PC-9 (cell line): ENCODE measurements at regions not wholly inside any gene's neighbourhood (a gene's known extent, or its start where the extent isn't known, plus 50 kb on each side); places are given as distances from the start of the nearest gene placed in this dataset.

Source experiments
- BruUV-seq: library from RNA; stranded (reverse); fragments of 400-500 nt; replicated peaks from 2 replicates; lab custom pipeline; 2021; lab: Mats Ljungman, UMichigan
- CTCF ChIA-PET: fragments of 300-600 bp; sonication (Branson Sonifier 250); formaldehyde crosslinking; loops from one replicate; lab custom pipeline; 2022; ENCODE audit warnings: antibody characterized with exemption; lab: Charles Lee
- POLR2A ChIA-PET: fragments of 300-600 bp; sonication (Branson Sonifier 250); formaldehyde crosslinking; loops from one replicate; lab custom pipeline; 2022; ENCODE audit warnings: antibody characterized with exemption; ENCODE audit not compliant: unreplicated experiment; lab: Charles Lee
- DNase-seq, 2 experiments: peaks; one replicate each; pipeline versions ENCODE4 v3.0.0 to v3.0.0-alpha.2; 2015 to 2022; ENCODE audit warnings: mixed read lengths in 1 of 2
- H2AFZ ChIP-seq: fragments of 200-600 bp; sonication (generic); 2 replicates; pipeline ENCODE4 v1.8.1; 2017; ENCODE audit warnings: antibody characterized with exemption
- H3F3A ChIP-seq: fragments of 200-600 bp; sonication (generic); 2 replicates; pipeline ENCODE4 v1.8.1; 2017; ENCODE audit warnings: antibody characterized with exemption, mild to moderate bottlenecking, low read depth; ENCODE audit not compliant: insufficient read depth
- H3K27ac ChIP-seq: fragments of 200-600 bp; sonication (generic); 2 replicates; pipeline ENCODE4 v1.6.1; 2016; ENCODE audit warnings: mixed run types
- H3K27me3 ChIP-seq: fragments of 200-600 bp; sonication (generic); 2 replicates; pipeline ENCODE4 v1.6.1; 2016; ENCODE audit warnings: low read depth, mixed run types; ENCODE audit not compliant: insufficient read depth
- H3K36me3 ChIP-seq: fragments of 200-600 bp; sonication (generic); 2 replicates; pipeline ENCODE4 v1.6.1; 2016; ENCODE audit warnings: low read depth, mixed run types
- H3K4me1 ChIP-seq: fragments of 200-600 bp; sonication (generic); replicated peaks from 2 replicates; pipeline ENCODE4 v1.6.1; 2016; ENCODE audit warnings: mixed run types; ENCODE audit not compliant: insufficient read depth
- H3K4me2 ChIP-seq: fragments of 200-600 bp; sonication (generic); 2 replicates; pipeline ENCODE4 v1.6.1; 2017; ENCODE audit warnings: mixed run types
- H3K4me3 ChIP-seq: fragments of 200-600 bp; sonication (generic); 2 replicates; pipeline ENCODE4 v1.6.1; 2016; ENCODE audit warnings: mixed run types
- H3K79me2 ChIP-seq: fragments of 200-600 bp; sonication (generic); 2 replicates; pipeline ENCODE4 v1.6.1; 2017; ENCODE audit warnings: low read depth, mixed run types
- H3K9me2 ChIP-seq: fragments of 200-600 bp; sonication (generic); 2 replicates; pipeline ENCODE4 v1.8.1; 2017; ENCODE audit warnings: mild to moderate bottlenecking; ENCODE audit not compliant: insufficient read depth
- H3K9me3 ChIP-seq: fragments of 200-600 bp; sonication (generic); 2 replicates; pipeline ENCODE4 v1.8.1; 2016; ENCODE audit warnings: low read depth; ENCODE audit not compliant: insufficient read depth
- H4K20me1 ChIP-seq: fragments of 200-600 bp; sonication (generic); 2 replicates; pipeline ENCODE4 v1.8.1; 2017; ENCODE audit not compliant: insufficient read depth
- CTCF ChIP-seq: fragments of 200-600 bp; sonication (generic); conservative IDR thresholded peaks from 2 replicates; pipeline ENCODE4 v1.6.1; 2017; ENCODE audit warnings: mixed run types, antibody characterized with exemption, mild to moderate bottlenecking, moderate library complexity
- EZH2 ChIP-seq: fragments of 200-600 bp; sonication (generic); IDR thresholded peaks from 2 replicates; pipeline ENCODE4 v1.8.0; 2017; ENCODE audit warnings: antibody characterized with exemption, low read depth
- intact Hi-C: fragments of 100-400 bp; cut with micrococcal nuclease; formaldehyde crosslinking; loops from one replicate; pipeline ENCODE4 v1.10.0; 2022; ENCODE audit not compliant: unreplicated experiment

DNA sequence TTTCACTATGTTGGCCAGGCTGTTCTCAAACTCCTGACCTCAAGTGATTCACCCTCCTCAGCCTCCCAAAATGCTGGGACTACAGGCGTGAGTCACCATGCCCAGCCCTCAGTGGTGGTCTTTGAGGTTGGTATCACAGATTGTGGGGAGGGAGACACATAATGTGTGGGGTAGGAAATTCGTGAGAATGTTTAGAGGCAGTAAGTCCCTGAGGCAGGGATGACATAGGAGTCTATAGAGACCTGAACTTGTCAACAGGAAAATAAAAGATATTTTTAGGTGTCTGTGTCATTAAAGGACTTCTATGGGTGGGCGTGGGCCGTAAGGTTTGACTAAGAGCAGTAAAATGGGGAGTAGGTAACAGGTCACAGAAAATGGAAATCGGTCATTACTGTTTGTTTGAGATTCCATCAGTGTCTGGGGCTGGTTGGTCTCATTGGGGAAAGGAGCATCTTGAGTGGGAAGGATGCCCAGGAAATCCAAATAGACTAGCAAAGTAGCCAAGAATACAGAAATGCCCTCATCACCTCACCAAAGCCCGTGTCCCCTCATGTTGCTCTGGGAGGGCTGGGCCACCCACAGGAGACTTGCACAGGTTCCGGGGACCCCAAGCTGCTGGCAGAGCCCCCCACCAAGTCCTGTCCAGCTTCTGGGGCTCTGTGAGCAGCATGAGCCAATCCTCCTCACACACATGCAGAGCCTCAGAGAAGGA lies 63.6 kb upstream of the BCL2L14 start:
- Histone ChIP-seq H3K4me3 (no peak overlapping the region), H3K9me3 (no peaks in the 10 kb centered on the region), H4K20me1 (no peaks in the 10 kb centered on the region), H3K27ac (peak overlapping the region; percentile 94; the same call in 1 of the 2 replicates), H3K79me2 (no peaks in the 10 kb centered on the region), H3K4me2 (no peak overlapping the region), H3K9me2 (no peaks in the 10 kb centered on the region), H3K4me1 (peaks cover 45% of the 10 kb centered on the region), H3K36me3 (no peaks in the 10 kb centered on the region), H2AFZ (no peak overlapping the region), H3F3A (peaks cover 35% of the 10 kb centered on the region), H3K27me3 (no peaks in the 10 kb centered on the region)
- ChIA-PET CTCF (no interaction called here), POLR2A (no interaction called here)
- no peak for DNase-seq
- TF ChIP-seq EZH2 (no peak), CTCF (no peak)
- intact Hi-C loops, result loop anchor here (5.0 to 10.0 kb wide), 2 partner anchors 210 to 272 kb away; no protein-coding TSS in a partner anchor
- BruUV-seq, result no TSS peak

GRCh38 chr12:12007713-12008231 lies 63.0 kb upstream of the BCL2L14 start:
- Histone ChIP-seq H3K27ac (peak overlapping the region; percentile 94), H2AFZ (no peak overlapping the region), H3K79me2 (no peaks in the 10 kb centered on the region), H3F3A (peaks cover 35% of the 10 kb centered on the region), H4K20me1 (no peaks in the 10 kb centered on the region), H3K4me1 (peaks cover 45% of the 10 kb centered on the region), H3K9me3 (no peaks in the 10 kb centered on the region), H3K27me3 (no peaks in the 10 kb centered on the region), H3K4me2 (peak overlapping the region; percentile 69; the same call in 1 of the 2 replicates), H3K36me3 (no peaks in the 10 kb centered on the region), H3K4me3 (no peak overlapping the region), H3K9me2 (no peaks in the 10 kb centered on the region)
- no TSS peak for BruUV-seq
- intact Hi-C loops, result loop anchor here (2.0 to 10.0 kb wide), 5 partner anchors 49 to 427 kb away; partner anchors contain the start of gene ETV6
- TF ChIP-seq CTCF (no peak), EZH2 (no peak)
- ChIA-PET CTCF (interaction anchor here (0.6 to 0.7 kb wide), 2 partner anchors 25 to 375 kb away, joined by 3 to 5 read pairs; no protein-coding TSS in a partner anchor), POLR2A (interaction anchor here (0.5 kb wide), 1 partner anchor 44 kb away, joined by 5 read pairs; no protein-coding TSS in a partner anchor)
- no peak for DNase-seq

- Histone ChIP-seq H3K79me2 (no peaks in the 10 kb centered on the region), H4K20me1 (no peaks in the 10 kb centered on the region), H3K4me2 (peak overlapping the region; percentile 69), H3F3A (peaks cover 33% of the 10 kb centered on the region), H2AFZ (peak overlapping the region; percentile 64), H3K4me3 (no peak overlapping the region), H3K9me3 (no peaks in the 10 kb centered on the region), H3K36me3 (no peaks in the 10 kb centered on the region), H3K27ac (peak overlapping the region; percentile 94), H3K27me3 (no peaks in the 10 kb centered on the region), H3K4me1 (peaks cover 45% of the 10 kb centered on the region), H3K9me2 (no peaks in the 10 kb centered on the region)
- DNase-seq, result no peak
- POLR2A ChIA-PET, result interaction anchor here (0.5 kb wide), 2 partner anchors 44 to 59 kb away, joined by 5 read pairs; no protein-coding TSS in a partner anchor
- intact Hi-C loops, result loop anchor here (2.0 to 10.0 kb wide), 5 partner anchors 50 to 428 kb away; partner anchors contain the start of gene ETV6
- CTCF ChIA-PET, result interaction anchor here (0.6 to 0.7 kb wide), 2 partner anchors 25 to 376 kb away, joined by 3 to 5 read pairs; no protein-coding TSS in a partner anchor
- peak; percentile 58 for TF ChIP-seq CTCF
- no peak for TF ChIP-seq EZH2
- BruUV-seq, result TSS peak; percentile 82
These were observed 62.4 kb upstream of the BCL2L14 start for GRCh38 chr12:12008232-12008850.
